Stimulated activated naive B cell treated with anti-CD40 and anti-IgM and Interleukin-4, amounts not matched to agents 10 μg/mL and 1 μg/mL and 100 μg/mL, for 72 hours (primary cell): ENCODE measurements at regions not wholly inside any gene's neighbourhood (a gene's known extent, or its start where the extent isn't known, plus 50 kb on each side); places are given as distances from the start of the nearest gene placed in this dataset.
"Not testable (repeated sequence)": the region's sequence is repeated elsewhere in the genome, so short reads cannot be mapped to it uniquely, and the experiment has no call there.

Experiments used
- ATAC-seq, 2 donors: fragments of 150-1000 bp; cut with Tn5 transposase; replicated peaks; 2 replicates each; pipeline ENCODE4 v1.10.0; 2021; ENCODE audit warnings: moderate library complexity in 1 of 2
- DNase-seq: peaks from one replicate; pipeline ENCODE4 v3.0.0; 2021
- H3K27ac Mint-ChIP-seq: one replicate; pipeline ENCODE4 v1.8.0; 2022; ENCODE audit warnings: mild to moderate bottlenecking, mixed read lengths
- H3K27me3 Mint-ChIP-seq, 2 donors: one replicate each; pipeline ENCODE4 v1.8.0; 2022; ENCODE audit warnings: mixed read lengths in 2 of 2
- H3K36me3 Mint-ChIP-seq, 2 donors: one replicate each; pipeline ENCODE4 v1.8.0; 2022; ENCODE audit warnings: mixed read lengths in 2 of 2, mild to moderate bottlenecking in 1 of 2
- H3K4me1 Mint-ChIP-seq, 2 donors: one replicate each; pipeline ENCODE4 v1.8.0; 2022; ENCODE audit warnings: mixed read lengths in 2 of 2, mild to moderate bottlenecking in 1 of 2
- H3K4me3 Mint-ChIP-seq, 2 donors: one replicate each; pipeline ENCODE4 v1.8.0; 2022; ENCODE audit warnings: mild to moderate bottlenecking in 2 of 2, mixed read lengths in 2 of 2, moderate library complexity in 1 of 2
- H3K9me3 Mint-ChIP-seq, 2 donors: one replicate each; pipeline ENCODE4 v1.8.0; 2022; ENCODE audit warnings: mixed read lengths in 2 of 2, mild to moderate bottlenecking in 1 of 2

DNA sequence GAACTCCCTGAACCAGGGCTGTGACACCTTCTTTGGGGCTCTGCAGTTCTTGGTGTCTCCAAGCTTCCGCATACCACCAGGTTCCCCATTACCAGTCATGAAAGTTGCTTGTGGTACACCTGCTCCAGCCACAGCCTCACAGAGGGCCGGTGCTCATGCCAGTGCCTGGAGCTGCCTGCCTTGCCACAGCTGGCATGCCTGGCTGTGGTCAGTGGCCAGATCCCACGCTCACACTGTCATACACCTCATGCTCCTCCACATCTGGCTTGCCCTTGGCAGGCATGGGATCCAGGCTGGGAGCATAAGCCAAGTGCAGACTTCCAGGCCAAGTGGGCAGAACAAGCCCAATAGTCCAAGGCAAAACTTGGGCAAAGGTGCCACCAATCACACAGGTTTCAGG, 1054.9 kb downstream of the SLITRK5 start:
- Mint-ChIP-seq H3K4me1 (no peaks in the 10 kb centered on the region), H3K27me3 (no peaks in the 10 kb centered on the region), H3K36me3 (no peaks in the 10 kb centered on the region), H3K27ac (no peak overlapping the region), H3K4me3 (no peak overlapping the region), H3K9me3 (peaks cover 3 to 6% of the 10 kb centered on the region in 2 donors)
- DNase-seq: no peak
- ATAC-seq: no peak

DNA sequence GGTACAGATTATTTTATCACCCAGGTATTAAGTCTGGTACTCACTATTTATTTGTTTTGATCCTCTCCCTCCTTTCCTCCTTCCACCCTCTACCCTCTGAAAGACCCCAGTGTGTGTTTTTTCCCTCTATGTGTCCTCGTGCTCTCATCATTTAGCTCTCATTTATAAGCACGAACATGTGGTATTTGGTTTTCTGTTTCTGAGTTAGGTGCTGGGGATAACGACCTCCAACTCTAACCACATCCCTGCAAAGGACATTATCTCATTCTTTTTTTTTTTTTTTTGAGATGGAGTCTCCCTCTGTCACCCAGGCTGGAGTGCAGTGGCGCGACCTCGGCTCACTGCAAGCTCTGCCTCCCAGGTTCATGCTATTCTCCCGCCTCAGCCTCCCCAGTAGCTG, 1056.1 kb downstream of the SLITRK5 start:
- H3K9me3 Mint-ChIP-seq, H3K4me3 Mint-ChIP-seq, H3K4me1 Mint-ChIP-seq: not testable (repeated sequence)

DNA sequence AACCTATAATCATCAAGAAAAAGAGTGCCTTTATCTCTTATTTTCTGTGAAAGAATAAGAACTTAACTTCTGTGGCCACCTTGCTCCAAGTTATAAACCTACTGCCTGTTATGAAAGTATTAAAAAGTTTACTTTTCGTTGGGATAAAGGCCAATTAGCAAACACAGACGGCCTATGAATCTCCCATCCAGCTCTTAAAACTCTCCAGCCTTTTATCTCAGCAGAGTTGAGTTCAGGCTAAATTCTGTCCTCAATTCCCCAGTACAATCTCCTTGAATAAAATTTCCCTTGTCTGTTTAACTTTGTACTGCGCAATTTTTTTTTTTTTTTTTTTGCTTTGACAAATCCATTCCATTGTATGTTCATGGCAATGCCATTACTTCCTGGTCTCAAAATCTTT, 1058.4 kb downstream of the SLITRK5 start:
- DNase-seq (no peak), ATAC-seq (no peak)
- H3K27me3 Mint-ChIP-seq: no peaks in the 10 kb centered on the region
- no peak overlapping the region for H3K4me3 Mint-ChIP-seq
- H3K27ac Mint-ChIP-seq: no peak overlapping the region
- peaks cover 0 to 3% of the 10 kb centered on the region in 2 donors for H3K9me3 Mint-ChIP-seq
- no peaks in the 10 kb centered on the region for H3K36me3 Mint-ChIP-seq
- no peaks in the 10 kb centered on the region for H3K4me1 Mint-ChIP-seq

More for the DNA sequence above, 1056.1 kb downstream of the SLITRK5 start:
- H3K27ac Mint-ChIP-seq, DNase-seq, H3K27me3 Mint-ChIP-seq, ATAC-seq, H3K36me3 Mint-ChIP-seq: not testable (repeated sequence)

DNA sequence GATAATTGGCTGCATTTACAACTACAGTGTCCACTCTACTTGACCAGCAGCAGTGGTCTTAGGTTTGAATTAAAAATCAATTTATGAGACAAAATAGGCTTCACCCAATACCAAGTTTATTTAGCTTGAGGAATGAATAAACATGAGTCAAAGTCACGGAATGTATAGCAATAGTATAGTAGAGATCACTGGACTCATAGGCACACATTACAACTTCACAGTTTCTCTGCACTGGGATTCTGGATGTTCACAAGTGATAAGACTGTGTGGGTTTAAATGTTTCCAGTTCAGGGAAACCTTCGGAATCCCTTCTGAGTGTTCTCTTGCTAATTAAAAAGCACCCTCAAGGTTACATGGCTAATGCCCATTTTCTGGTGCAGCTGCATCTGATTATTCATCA, 1064.9 kb downstream of the SLITRK5 start:
- ATAC-seq (no peak), DNase-seq (no peak)
- H3K36me3 Mint-ChIP-seq: no peaks in the 10 kb centered on the region
- no peaks in the 10 kb centered on the region for H3K4me1 Mint-ChIP-seq
- H3K27ac Mint-ChIP-seq: no peak overlapping the region
- peaks cover 0 to 2% of the 10 kb centered on the region in 2 donors for H3K9me3 Mint-ChIP-seq
- no peaks in the 10 kb centered on the region for H3K27me3 Mint-ChIP-seq
- no peak overlapping the region for H3K4me3 Mint-ChIP-seq

DNA sequence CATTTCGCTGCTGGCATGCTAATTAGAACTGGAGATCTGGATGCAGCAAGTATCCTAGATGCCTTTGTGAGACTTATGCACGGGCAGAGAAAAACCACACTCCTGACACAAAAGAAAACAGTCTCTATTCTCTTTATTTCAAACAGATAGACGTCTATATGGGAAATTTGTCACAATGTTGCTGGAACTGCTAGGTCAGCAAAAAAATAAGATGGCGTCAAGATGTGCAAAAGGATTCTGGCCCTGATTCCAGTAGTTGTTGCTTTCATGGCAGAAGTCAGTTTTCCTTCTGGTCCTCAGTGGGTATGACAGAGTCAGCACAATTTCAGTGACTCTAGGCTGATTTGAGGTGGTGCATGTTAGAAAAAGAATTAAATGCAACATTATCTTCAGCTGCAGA, 1068.0 kb downstream of the SLITRK5 start:
- Mint-ChIP-seq H3K36me3 (no peaks in the 10 kb centered on the region), H3K4me3 (no peak overlapping the region), H3K27me3 (no peaks in the 10 kb centered on the region), H3K9me3 (peaks cover 0 to 5% of the 10 kb centered on the region in 2 donors), H3K27ac (no peak overlapping the region), H3K4me1 (no peaks in the 10 kb centered on the region)
- no peak for ATAC-seq
- DNase-seq: no peak

DNA sequence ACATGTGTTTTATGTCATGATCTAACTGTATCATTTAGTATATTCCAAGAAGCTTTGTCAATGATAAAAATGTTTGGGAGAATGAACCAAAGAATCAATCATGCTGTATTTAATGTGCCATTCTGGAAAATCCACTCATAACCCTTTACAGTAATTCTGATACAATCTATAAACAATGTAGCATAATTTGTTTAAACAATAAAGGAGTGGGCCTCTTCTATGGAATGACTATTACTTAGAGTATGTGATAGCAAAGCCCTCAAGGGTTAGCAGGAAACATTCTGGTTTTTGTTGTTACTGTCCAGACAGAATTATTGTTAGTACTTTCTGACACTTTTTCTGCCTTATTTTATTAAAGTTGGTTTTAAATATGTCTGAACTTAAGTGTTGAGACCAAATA, 1073.1 kb downstream of the SLITRK5 start:
- no peaks in the 10 kb centered on the region for H3K27me3 Mint-ChIP-seq
- no peak for ATAC-seq
- peaks cover 0 to 4% of the 10 kb centered on the region in 2 donors for H3K9me3 Mint-ChIP-seq
- no peak for DNase-seq
- no peaks in the 10 kb centered on the region for H3K4me1 Mint-ChIP-seq
- H3K27ac Mint-ChIP-seq: no peak overlapping the region
- no peaks in the 10 kb centered on the region for H3K36me3 Mint-ChIP-seq
- no peak overlapping the region for H3K4me3 Mint-ChIP-seq

DNA sequence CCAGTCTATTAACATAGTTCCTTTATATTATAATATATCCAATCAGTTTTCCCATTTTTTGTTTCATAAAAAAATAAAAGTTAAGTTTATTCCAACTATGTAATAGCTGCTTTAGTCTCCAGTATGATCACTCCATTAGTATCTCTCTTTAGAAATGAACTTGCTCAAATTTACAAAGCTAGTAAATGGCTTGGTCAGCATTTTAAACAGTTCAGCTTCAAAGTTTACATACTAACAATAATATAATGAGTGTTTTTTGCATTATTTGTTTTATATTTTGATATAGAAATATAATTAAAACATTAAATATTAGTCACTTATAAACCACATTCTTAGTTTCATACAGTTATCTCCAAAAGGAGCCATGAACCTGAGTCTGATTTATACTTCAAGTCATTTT, 1073.8 kb downstream of the SLITRK5 start:
- ATAC-seq: no peak
- H3K4me1 Mint-ChIP-seq: no peaks in the 10 kb centered on the region
- peaks cover 0 to 4% of the 10 kb centered on the region in 2 donors for H3K9me3 Mint-ChIP-seq
- no peaks in the 10 kb centered on the region for H3K27me3 Mint-ChIP-seq
- DNase-seq: no peak
- H3K4me3 Mint-ChIP-seq: no peak overlapping the region
- H3K27ac Mint-ChIP-seq: no peak overlapping the region
- no peaks in the 10 kb centered on the region for H3K36me3 Mint-ChIP-seq

DNA sequence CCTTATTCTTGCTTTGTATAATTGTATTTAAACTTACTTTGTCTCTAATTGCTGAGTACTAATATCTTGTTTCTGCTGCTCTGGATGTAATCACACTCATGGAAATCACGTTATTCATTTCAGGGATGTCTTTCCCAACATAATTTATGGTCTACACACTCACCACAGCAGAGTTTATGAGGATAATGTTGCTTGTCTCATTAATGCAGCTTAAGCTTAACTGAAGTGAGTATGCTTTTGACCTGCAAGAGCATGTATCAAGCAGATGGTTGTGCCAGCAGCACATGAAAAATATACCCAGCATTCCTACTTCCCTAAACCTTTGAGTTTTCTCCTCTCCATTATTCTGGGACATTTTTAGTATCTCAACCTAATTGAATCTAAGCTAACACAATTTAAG, 1080.9 kb downstream of the SLITRK5 start:
- no peaks in the 10 kb centered on the region for H3K9me3 Mint-ChIP-seq
- H3K4me1 Mint-ChIP-seq: no peaks in the 10 kb centered on the region
- no peak overlapping the region for H3K4me3 Mint-ChIP-seq
- no peaks in the 10 kb centered on the region for H3K27me3 Mint-ChIP-seq
- ATAC-seq (no peak), DNase-seq (no peak)
- no peaks in the 10 kb centered on the region for H3K36me3 Mint-ChIP-seq
- no peak overlapping the region for H3K27ac Mint-ChIP-seq

DNA sequence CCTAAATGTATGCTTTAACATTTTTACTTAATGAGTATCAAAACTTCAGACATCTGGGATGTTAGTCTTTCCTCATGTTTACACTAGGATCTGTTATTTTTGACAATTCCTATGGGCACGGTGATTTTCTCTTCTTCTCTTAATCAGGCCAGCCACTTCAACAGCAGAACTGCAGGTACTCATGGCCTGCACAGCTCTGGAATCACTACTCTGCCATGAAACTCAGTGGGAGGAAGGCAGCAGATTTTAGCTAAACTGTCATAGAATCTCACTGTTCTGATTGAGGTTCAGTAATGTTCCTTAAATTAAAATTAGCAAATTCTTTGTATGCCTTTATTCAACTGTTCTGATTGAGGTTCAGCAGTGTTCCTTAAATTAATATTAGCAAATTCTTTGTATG, 1083.0 kb downstream of the SLITRK5 start:
- no peak for DNase-seq
- H3K4me3 Mint-ChIP-seq: no peak overlapping the region
- ATAC-seq: no peak
- peaks cover 0 to 4% of the 10 kb centered on the region in 2 donors for H3K9me3 Mint-ChIP-seq
- no peaks in the 10 kb centered on the region for H3K36me3 Mint-ChIP-seq
- no peak overlapping the region for H3K27ac Mint-ChIP-seq
- H3K27me3 Mint-ChIP-seq: no peaks in the 10 kb centered on the region
- no peaks in the 10 kb centered on the region for H3K4me1 Mint-ChIP-seq

DNA sequence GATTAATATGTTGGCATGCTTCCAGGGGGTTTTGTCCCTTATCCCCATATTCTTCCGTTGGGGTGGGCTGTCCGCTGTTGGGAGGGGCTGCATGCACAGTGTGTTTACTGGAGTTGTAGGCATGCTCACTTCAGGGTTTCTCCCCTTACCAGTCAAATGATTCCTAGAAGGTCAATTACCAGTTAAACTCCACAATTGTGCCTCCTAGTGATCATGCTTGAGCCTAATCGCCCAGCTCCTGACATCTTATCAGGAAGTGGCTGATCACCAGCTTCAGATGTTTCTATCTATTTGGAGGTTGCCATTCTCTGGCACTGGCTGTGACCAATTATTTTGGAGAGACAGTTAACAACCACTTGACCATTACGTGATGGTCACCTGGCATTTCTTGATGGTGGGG, 1090.0 kb downstream of the SLITRK5 start:
- Mint-ChIP-seq H3K36me3 (no peaks in the 10 kb centered on the region), H3K27ac (no peak overlapping the region), H3K4me3 (no peak overlapping the region), H3K4me1 (no peaks in the 10 kb centered on the region), H3K9me3 (peaks cover 0 to 4% of the 10 kb centered on the region in 2 donors), H3K27me3 (no peaks in the 10 kb centered on the region)
- DNase-seq (no peak), ATAC-seq (no peak)

DNA sequence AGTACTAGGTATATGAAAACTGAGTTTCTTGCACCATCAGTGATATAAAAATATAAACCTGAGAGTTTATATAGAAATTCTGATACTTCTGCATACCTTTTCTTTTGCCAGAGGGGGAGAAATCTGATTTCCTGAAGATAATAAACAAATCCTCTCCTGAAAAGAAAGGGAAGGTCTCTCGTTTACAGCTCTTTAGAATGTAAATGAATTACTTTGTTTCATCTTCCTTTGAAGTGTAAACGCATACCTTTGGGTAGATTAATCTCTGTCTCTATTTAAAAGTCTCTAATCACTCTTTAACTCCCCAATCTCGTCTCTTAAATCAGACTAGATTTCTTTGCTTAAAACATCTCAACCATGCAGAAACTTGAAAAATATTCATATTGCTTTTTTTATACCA, 1092.9 kb downstream of the SLITRK5 start:
- no peaks in the 10 kb centered on the region for H3K27me3 Mint-ChIP-seq
- no peak for ATAC-seq
- no peaks in the 10 kb centered on the region for H3K9me3 Mint-ChIP-seq
- no peaks in the 10 kb centered on the region for H3K4me1 Mint-ChIP-seq
- no peak overlapping the region for H3K27ac Mint-ChIP-seq
- no peaks in the 10 kb centered on the region for H3K36me3 Mint-ChIP-seq
- H3K4me3 Mint-ChIP-seq: no peak overlapping the region
- no peak for DNase-seq

DNA sequence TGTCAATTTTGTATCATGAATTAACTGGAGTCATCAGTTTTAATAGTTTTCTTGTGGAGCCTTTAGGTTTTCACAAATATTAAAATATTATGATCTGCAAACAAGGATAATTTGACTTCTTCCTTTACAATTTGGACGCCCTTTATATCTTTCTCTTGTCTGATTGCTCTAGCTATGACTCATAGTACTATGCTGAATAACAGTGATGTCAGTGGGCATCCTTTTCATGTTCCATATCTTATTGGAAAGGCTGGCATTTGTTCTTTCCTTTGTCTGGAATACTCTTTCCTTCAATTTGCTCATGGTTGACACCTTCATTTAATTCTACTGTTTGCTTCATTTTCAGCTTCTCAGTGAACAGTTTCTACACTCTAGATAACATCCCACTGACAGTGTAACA, 1129.3 kb downstream of the SLITRK5 start:
- Mint-ChIP-seq H3K36me3 (no peaks in the 10 kb centered on the region), H3K4me3 (no peak overlapping the region), H3K4me1 (no peaks in the 10 kb centered on the region), H3K27ac (no peak overlapping the region), H3K9me3 (peaks cover 0 to 4% of the 10 kb centered on the region in 2 donors), H3K27me3 (no peaks in the 10 kb centered on the region)
- ATAC-seq (no peak), DNase-seq (no peak)

DNA sequence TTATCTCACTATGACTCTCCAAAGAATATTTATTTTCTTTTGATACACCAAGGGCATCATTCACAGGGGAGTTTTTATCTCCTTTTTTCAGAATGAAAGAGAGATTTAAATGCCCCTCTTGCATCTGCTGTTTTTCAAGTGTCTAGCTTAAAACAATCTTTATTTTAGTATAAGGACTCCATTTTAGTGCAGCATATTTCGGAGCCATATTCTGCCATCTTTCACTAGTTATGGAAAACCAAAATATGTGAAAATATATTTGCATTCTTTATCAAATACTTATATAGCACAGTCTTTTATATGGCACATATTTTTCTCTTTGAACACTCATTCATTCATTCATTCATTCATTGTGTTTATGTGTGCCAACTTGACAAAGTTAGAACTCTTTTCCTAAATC, 1130.2 kb downstream of the SLITRK5 start:
- Mint-ChIP-seq H3K27me3 (no peaks in the 10 kb centered on the region), H3K4me1 (no peaks in the 10 kb centered on the region), H3K4me3 (no peak overlapping the region), H3K36me3 (no peaks in the 10 kb centered on the region), H3K9me3 (peaks cover 0 to 4% of the 10 kb centered on the region in 2 donors), H3K27ac (no peak overlapping the region)
- ATAC-seq: no peak
- no peak for DNase-seq

DNA sequence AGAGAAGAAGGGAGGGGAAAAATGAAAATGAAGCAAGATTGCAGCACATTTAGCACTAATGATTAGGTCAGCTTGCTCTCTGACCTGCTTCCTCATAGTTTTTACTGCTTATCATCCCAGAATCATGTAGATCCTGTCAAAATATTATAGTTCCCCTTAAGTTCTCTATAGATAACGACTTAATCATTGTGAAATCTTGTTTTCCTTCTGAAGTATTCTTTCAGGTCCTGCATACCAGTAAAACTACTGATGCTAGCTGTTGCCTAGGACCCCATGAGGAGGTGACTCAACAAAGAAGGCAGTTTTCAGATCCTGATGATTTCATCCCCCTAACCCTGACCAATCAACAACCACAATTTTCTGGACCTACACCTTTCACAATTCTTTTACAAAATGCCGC, 1131.7 kb downstream of the SLITRK5 start:
- no peak for ATAC-seq
- Mint-ChIP-seq H3K27ac (no peak overlapping the region), H3K27me3 (no peaks in the 10 kb centered on the region), H3K9me3 (peaks cover 0 to 4% of the 10 kb centered on the region in 2 donors), H3K4me1 (no peaks in the 10 kb centered on the region), H3K4me3 (no peak overlapping the region), H3K36me3 (no peaks in the 10 kb centered on the region)
- no peak for DNase-seq

DNA sequence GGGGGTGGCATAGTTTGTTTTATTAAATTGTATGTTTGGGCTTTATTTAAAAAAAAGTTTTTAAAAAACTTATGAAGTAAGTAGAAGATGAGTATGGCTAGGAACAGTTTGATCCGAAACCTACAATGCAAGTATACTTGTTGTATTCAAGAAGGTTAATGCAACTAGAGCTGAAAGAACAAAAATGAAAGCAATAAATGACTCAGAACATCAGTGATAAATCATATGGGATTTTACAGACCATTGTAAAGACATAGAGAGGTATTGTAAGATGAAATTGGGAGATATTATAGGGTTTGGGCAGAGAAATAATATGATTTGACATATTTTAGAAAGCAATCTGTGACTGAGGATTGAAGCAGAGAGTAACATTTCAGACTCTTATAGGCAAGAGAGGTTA, 1135.3 kb downstream of the SLITRK5 start:
- ATAC-seq: no peak
- Mint-ChIP-seq H3K36me3 (no peaks in the 10 kb centered on the region), H3K4me1 (no peaks in the 10 kb centered on the region), H3K27ac (no peak overlapping the region), H3K9me3 (peaks cover 4 to 7% of the 10 kb centered on the region in 2 donors), H3K4me3 (no peak overlapping the region), H3K27me3 (no peaks in the 10 kb centered on the region)
- no peak for DNase-seq

DNA sequence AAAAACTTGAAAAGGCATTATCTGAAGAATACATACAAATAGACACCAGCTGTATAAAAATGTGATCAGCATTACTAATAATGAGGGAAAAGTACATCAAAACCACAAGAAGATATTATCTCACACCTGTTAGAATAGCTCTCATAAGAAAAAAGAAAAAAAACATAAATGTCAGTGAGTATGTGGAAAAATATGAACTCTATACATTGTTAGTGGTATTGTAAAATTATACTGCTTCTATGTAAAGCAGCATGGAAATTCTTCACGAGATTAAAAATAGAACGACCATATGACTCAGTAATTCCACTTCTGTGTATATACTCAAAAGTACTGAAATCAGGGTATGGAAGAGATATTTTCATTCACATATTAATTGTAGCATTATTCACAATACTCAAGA, 1146.4 kb downstream of the SLITRK5 start:
- no peak overlapping the region for H3K27ac Mint-ChIP-seq
- DNase-seq (no peak), ATAC-seq (peak in 1 of 2 donors; percentile 39)
- H3K9me3 Mint-ChIP-seq: peaks cover 1 to 4% of the 10 kb centered on the region in 2 donors
- no peaks in the 10 kb centered on the region for H3K4me1 Mint-ChIP-seq
- no peaks in the 10 kb centered on the region for H3K36me3 Mint-ChIP-seq
- no peak overlapping the region for H3K4me3 Mint-ChIP-seq
- no peaks in the 10 kb centered on the region for H3K27me3 Mint-ChIP-seq
